RPMI7951 (cell line): ENCODE measurements at regions not wholly inside any gene's neighbourhood (a gene's known extent, or its start where the extent isn't known, plus 50 kb on each side); places are given as distances from the start of the nearest gene placed in this dataset.

Source experiments
- DNase-seq: peaks from one replicate; pipeline ENCODE4 v3.0.0-alpha.2; 2012; ENCODE audit warnings: low read depth

- DNase-seq = peak; percentile 90
Measured at GRCh38 chr2:118738524-118739308, 108.7 kb downstream of the EN1 start.

GRCh38 chr2:118738106-118738505 lies 109.3 kb downstream of the EN1 start:
- DNase-seq = no peak

GRCh38 chr2:118737684-118738083 lies 109.8 kb downstream of the EN1 start:
- DNase-seq = no peak

- no peak for DNase-seq
Measured at GRCh38 chr2:118732432-118732831, 115.0 kb downstream of the EN1 start.

GRCh38 chr2:118731413-118731812 lies 116.0 kb downstream of the EN1 start:
- no peak for DNase-seq

- DNase-seq = no peak
Measured at GRCh38 chr2:118730405-118730804, 117.0 kb downstream of the EN1 start.

DNA sequence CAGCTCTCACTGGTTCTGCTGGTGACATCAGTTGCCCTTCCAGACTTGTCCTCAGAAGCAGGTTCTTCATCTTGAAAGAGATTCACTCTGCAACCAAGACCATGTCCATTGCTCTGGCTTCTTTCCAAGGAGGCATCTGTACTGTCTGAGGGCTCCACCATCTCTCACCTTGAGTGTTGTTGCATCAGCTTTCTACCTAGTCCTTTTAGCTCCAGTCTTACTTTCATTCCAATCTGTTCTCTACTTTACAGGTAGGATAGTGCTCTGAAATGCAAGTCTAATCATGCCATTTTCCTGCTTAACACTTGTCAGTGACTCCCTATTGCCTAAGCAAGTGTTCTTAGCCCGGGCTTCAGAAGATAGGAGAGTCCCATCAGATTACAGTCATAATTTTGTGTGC lies 117.7 kb downstream of the EN1 start:
- no peak for DNase-seq

- DNase-seq = no peak
Measured at GRCh38 chr2:118728984-118729383, 118.5 kb downstream of the EN1 start.

DNA sequence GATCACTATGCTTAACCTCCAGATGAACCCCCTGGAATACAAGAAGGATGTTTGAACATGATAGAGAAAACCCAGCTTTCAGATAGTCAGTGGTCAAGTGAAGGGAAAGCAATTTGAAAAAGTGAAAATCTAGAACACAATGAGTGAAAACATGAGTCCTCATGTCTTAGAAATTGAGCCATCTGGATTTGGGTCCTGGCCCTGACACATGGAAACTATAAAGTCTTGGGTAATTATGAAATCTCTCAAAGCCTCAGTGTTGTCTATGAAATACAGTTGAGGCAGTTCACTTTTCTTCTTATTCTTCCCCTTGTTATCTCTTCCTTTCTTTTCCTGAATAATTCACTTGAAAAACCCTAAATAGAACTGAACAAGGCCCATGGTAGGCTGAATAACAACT lies 120.6 kb downstream of the EN1 start:
- DNase-seq = no peak

DNA sequence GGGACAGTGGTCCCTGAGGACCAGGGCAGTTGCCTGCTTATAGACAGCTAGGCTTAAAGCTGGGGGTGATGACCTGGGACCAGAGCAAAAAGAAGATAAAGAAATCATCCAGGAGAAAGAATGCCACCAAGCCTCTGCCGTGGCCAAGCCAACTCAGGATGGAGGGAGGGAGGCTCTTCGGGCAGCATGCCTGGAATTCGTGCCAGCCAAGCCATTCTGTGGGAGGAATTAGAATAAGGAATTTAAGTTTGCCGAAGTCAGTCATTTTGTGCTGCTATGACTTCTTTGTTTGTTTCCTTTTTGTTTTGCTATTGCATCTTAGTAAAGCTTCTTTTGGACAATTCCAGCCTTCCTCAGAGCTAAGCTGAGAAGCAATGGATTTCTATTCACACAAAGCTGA lies 124.1 kb downstream of the EN1 start:
- no peak for DNase-seq

DNA sequence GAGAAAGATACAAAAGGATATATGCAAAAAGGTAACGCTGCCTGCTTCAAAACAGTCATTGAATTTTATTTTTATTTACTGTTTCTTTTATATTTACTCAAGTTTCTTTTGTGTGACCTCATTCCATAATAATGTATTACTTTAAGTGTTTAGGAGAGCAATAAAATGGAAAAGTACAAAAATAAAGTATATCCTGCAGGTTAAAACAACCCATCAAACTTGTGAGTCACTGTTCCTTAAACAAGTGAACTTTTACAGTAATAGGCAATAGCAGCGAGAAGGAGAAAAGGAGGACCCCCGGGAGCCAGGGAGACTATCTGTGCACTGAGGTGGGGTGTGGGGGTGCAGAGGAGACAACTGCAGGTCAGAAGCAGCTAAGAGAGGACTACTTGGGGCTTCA lies 124.5 kb downstream of the EN1 start:
- DNase-seq = no peak

DNA sequence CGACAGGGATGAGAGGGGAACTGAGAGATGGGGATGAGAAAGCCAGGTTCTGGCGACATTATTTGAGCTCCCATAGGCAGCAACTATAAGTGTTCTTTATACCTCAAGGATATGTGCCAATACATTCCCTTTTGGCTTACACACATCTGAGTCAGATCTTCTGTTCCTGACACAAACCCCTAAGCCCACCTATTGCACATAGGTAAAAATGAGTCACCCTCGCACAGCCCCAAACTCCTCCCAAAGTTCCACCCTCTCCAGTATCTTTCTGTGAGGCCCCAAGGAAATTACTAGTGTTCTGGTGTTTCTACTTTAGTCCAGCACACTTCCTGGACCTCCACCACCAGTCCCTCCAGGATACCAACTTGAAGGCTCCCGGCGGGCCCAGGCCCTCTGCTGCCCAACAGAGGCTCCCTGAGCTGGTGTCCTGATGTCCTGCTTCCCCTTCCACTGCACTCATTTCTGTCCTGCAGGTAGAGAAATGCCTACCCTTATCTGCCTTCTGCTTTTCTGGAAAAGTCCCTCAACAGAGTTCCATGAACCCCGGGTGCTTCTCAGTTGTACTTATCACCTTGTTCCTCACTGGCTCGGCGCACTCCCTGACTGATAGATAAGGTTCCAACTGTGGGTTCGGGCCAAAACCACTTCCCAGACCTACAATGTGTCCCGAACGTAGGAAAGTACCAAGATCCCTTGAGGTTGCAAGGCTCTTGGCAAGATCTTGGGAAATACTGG lies 125.5 kb downstream of the EN1 start:
- DNase-seq = no peak

DNA sequence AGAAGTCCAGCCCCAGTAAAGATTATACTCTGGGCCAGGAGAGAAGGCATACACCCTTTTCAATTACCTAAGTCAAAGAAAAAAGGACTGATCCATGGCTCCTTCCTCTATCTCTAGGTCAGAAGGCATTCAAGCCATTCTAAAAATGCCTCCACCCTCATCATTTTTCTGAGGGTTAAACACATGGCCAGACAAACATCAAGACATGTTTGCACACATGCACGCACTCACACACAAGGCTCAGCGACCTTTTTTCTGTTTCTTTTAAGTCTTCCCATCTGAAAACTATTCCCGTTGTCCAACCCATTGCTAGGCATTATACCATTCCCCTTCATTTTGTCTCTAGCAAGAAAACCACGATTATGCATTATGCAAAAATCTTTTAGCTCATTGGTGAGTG lies 126.6 kb downstream of the EN1 start:
- no peak for DNase-seq

DNA sequence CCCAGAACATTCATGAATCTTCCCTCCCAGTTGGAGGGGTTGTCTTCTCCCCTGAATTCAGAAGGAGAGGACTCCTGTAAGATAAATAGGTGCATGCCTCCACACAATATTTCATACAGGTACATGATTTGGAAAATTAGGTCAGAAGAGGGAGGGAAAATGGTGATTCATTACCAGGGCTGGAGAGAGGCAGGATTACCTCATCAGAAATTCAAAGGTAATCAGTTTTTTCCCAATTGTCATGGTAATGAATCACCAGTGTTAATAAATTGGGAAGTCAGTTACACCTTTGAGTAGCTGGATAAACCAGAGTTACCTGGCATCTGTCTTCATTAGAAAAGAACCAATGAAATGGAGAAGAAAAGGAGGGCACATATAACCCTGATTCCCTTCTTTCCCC lies 128.5 kb downstream of the EN1 start:
- DNase-seq = no peak

GRCh38 chr2:118716102-118716501 lies 131.3 kb downstream of the EN1 start:
- DNase-seq = no peak

DNA sequence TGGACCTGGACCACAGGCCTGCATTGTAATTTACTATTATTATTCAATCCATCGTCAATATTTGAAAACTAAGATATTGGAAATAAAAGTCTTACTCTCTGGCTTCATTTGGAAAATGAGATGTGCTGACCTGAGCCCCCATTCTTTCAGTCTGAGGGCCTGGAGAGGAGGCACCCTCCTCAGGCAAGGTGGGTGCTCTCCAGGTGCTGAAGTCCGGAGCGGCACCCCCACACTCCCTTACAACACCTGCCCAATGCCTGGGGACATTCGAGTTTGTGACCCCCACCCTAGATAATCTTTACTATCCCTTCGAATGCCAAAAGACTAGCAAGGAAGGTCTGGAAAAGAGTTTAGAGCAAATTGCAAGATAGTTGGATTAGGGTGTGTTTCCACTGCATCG lies 133.3 kb downstream of the EN1 start:
- DNase-seq = no peak

DNA sequence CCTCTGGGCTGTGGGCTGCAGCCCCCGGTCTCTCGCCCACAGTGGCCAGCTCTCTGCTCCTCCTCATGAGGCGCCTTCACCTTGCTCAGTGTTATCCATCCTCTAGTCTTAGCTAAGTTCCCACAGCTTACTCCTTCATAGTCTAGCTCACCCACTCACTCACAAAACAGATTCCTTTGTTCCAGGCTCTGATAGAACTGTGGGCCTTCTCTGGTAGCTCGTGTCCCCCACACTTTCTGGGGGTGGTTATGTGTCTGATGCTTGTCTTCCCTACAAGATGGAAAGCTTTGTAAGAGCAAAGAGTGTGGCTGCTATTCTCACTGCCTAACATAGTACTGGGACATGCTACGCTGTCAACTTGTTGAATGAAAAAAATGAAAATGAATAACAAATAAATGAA lies 135.8 kb downstream of the EN1 start:
- DNase-seq = no peak

DNA sequence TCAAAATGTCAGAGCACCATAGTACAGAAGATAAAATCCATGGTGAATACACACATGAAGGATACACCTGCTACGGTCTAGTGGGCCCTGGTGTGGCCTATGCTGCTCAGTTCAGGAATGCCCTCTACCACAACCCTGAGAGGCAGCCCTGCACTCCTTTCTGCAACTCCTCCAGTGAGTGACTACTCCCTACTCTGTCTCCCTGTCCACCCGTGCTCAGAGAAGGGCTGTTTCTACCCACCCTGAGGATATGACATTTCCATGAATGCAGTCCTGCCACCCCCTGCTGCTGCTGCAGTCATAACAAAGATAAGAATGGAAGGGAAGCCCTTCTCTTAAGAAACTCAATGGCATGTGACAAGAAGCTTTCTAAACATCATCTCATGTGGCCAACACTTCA lies 137.0 kb downstream of the EN1 start:
- DNase-seq = no peak

GRCh38 chr2:118709786-118710185 lies 137.7 kb downstream of the EN1 start:
- no peak for DNase-seq

DNA sequence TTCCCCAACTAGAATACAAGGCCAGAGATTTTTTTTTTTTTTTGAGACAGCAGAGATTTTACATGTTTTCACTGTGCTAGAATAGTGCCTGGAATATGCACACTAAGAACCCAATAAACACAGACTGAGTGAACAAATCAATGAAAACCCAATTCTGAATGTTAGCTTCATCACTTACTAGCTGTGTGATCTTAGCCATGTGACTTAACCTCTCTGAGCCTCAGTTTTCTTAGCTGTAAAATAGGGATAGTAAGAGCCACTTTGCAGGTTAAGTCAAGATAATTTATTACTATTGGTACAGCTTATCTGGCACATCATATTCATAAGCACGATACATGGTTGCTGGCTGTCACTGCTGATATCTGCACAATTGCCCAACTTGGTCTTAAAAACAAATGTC lies 140.6 kb downstream of the EN1 start:
- no peak for DNase-seq

DNA sequence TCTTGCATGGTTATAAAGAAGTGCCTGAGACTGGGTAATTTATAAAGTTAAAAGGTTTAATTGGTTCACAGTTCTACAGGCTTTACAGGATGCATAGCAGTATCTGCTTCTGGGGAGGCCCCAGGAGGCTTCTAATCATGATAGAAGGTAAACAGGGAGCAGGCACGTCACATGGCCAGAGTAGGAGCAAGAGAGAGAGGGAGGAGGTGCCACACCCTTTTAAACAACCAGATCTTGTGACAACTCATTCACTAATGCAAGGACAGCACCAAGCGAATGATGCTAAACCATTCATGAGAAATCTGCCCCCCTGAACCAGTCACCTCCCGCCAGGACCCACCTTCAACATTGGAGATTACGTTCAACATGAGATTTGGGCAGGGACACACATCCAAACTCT lies 141.1 kb downstream of the EN1 start:
- DNase-seq = no peak

GRCh38 chr2:118705032-118705431 lies 142.4 kb downstream of the EN1 start:
- DNase-seq = peak; percentile 18

- no peak for DNase-seq
Measured at GRCh38 chr2:118699447-118700175, 147.8 kb downstream of the EN1 start.
